Putamen (tissue), 1 donor: ENCODE measurements at regions not wholly inside any gene's neighbourhood (a gene's known extent, or its start where the extent isn't known, plus 50 kb on each side); places are given as distances from the start of the nearest gene placed in this dataset.
"Not testable (repeated sequence)": the region's sequence is repeated elsewhere in the genome, so short reads cannot be mapped to it uniquely, and the experiment has no call there.

Source experiments
- DNase-seq: peaks from one replicate; pipeline ENCODE4 v3.0.0-alpha.2; 2016; ENCODE audit warnings: low spot score

GRCh38 chr6:1445650-1446330 lies 56.4 kb downstream of the FOXF2 start:
- no peak for DNase-seq

DNA sequence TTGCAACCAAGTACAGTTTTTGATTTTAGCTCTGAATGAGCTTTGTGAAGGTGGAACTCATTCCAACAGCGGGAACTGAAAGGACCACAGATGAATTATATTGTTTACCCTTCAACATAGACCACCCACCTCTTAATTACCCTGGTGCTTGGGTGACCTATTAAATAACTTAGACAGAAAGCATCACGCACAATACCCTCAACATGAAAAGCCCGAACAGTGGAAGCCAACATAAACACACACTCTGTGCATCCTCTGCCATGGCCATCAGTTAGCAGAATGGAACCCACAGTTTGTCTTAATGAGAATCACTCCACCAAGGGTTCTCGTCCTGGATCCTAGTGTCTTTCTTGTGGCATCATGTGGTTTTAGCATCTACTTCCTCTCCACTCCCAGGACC lies 60.5 kb downstream of the FOXF2 start:
- no peak for DNase-seq

- no peak for DNase-seq
These were observed 63.6 kb downstream of the FOXF2 start for GRCh38 chr6:1453024-1453423.

DNA sequence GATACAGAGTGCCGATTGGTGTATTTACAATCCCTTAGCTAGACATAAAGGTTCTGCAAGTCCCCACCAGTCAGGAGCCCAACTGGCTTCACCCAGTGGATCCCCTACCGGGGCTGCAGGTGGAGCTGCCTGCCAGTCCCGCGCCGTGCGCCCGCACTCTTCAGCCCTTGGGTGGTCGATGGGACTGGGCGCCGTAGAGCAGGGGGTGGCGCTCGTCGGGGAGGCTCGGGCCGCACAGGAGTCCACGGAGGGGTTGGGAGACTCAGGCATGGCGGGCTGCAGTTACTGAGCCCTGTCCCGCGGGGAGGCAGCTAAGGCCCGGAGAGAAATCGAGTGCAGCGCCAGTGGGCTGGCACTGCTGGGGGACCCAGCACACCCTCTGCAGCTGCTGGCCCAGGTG lies 67.4 kb downstream of the FOXF2 start:
- not testable (repeated sequence) for DNase-seq

GRCh38 chr6:1461207-1461606 lies 71.8 kb downstream of the FOXF2 start:
- no peak for DNase-seq

DNA sequence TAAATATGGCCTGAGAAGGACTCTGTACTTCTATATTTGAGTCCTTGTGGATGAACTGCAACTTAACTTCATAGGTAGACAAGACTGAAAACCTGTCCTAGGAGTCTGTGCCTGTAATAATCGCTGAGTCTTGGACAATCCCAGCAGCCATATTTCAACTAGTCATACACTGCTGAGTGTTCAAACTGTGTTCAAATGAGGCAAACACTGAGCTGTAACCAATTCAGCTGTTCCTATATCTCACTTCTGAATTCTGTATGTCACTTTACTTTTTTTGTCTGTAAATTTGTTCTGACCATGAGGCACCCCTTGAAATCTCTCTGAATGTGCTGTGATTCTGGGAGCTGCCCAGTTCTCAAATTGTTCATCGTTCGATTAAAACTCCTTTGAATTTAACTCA lies 72.4 kb downstream of the FOXF2 start:
- DNase-seq = no peak

DNA sequence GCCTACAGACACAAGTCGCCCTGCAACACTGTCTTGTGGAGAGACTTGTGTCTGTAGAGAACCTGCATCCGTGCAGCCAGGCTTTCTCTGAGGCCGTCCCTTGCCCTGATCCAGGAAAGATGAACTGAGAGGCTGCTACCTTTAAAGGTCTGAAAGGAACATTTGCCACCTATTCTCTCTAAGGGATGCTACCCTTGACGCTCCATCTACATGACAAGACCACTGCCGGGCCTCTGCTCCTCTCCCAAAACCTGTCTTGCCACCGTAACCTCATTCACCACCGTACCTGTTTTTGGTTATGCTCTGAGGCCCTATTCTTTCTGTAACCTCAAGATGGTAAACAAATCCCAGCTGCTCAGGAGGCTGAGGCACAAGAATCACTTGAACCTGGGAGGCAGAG lies 73.9 kb downstream of the FOXF2 start:
- no peak for DNase-seq

GRCh38 chr6:1463751-1464426 lies 74.5 kb downstream of the FOXF2 start:
- DNase-seq = no peak

- no peak for DNase-seq
These were observed 75.5 kb downstream of the FOXF2 start for GRCh38 chr6:1464781-1465370.

DNA sequence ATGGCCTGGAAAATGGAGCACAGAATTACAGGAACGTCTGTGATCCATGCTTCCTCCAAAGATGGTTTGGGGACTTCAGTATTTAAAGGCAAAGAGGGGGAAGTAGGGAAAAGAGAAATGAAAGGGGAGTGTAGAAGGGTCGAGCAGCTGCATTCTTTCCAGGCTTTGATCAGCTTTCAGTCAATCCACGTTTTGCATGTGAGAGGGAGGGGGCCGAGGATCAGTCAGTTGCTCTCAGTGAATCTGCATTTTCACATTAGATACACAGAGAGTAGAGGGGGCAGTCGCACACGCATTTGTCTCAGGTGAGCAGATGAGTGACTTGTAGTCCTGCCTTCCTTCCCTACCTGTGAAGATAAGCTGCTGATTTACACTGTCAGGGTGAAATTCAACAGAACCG lies 78.8 kb downstream of the FOXF2 start:
- no peak for DNase-seq

DNA sequence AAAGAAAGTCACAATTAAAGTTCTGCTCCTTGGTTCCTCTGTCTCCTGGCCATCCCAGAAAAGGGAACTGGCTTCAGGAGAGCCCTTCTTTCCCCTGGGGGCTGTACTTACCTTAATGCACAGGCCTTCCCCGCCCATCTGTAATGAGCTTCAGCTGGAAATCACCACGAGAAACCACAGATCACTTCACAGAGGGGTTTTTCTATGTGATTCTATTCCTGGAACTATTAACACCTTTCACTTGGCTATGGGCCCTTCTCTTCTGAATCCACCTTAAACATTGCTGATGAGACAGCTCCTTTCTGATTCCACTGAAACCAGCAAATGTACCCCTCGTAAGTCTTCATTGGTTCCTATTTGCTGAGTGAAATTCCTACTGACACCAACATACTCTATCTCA lies 80.7 kb downstream of the FOXF2 start:
- DNase-seq = no peak

DNA sequence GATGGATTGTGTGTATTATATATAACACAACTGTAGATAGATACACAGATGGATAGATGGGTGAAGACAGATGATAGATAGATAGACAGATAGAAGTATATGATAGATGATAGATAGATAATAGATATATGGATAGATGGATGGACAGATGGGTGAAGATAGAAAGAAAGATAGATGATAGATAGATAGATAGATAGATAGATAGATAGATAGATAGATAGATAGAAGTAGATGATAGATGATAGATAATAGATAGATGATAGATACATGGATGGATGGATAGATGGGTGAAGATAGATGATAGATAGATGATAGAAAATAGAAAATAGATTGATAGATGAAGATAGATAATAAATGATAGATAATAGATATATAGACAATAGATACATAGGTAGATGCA lies 83.3 kb downstream of the FOXF2 start:
- no peak for DNase-seq

GRCh38 chr6:1473166-1473565 lies 83.8 kb downstream of the FOXF2 start:
- no peak for DNase-seq

- DNase-seq = no peak
These were observed 84.2 kb downstream of the FOXF2 start for GRCh38 chr6:1473598-1473997.

DNA sequence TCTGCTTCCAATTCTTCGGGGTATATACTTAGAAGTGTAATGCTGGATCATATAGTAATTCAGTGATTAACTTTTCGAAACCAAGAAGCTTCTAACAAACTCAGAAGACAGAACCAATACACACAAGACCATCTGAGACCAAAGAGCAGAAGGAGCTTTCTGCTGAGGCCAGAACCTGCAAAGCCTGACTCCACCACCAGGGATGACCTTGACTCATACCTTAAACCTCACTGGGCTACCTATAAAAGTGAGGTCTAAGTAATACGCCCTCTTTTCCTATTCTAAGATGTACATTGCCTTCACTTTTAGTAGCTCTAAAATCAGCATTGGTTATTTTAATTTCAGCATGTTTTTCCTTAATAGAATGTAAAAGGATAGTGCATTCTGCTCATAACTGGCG lies 84.8 kb downstream of the FOXF2 start:
- DNase-seq = no peak

GRCh38 chr6:1475174-1475573 lies 85.8 kb downstream of the FOXF2 start:
- DNase-seq = no peak

- no peak for DNase-seq
These were observed 88.2 kb downstream of the FOXF2 start for GRCh38 chr6:1477432-1478090.

DNA sequence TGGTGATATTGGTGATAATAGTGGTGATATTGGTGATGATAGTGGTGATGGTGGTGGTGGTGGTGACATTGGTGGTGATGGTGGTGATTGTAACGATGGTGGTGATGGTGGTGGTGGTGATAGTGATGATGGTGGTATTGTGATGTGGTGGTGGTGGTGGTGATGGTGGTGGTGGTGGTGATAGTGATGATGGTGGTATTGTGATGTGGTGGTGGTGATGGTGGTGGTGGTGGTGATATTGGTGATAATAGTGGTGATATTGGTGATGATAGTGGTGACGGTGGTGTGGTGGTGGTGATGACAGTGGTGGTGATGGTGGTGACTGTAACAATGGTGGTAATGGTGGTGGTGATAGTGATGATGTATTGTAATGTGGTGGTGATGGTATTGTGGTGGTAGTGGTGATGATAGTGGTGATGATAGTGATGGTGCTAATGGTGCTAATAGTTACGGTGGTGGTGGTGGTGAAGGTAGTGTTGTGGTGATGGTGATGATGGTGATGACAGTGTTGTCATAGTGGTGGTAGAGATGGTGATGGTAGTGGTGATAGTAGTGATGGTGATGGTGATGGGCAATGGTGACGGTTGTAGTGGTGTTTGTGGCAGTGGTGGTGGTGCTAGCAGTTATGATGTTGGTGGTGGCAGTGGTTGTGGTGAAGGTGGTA lies 88.9 kb downstream of the FOXF2 start:
- not testable (repeated sequence) for DNase-seq

DNA sequence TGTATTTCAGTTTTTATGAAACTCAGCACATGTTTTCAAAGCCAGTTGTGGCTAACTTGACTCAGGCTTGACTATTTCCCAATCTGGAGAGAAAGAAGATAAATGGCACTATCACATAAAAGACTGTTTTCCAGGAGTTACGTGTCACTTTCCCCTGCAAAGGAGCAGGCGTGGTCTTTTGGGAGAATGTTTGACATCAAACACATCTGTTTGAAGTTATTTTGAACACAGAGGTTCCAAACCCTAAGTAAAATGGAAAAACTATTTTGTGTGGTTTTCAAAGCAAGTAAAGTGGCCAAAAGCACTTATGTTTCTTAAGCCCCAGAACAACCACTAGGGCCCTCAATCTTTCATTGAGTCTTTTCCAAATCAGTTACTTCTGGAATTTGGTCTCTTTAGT lies 89.7 kb downstream of the FOXF2 start:
- no peak for DNase-seq

GRCh38 chr6:1479601-1480221 lies 90.3 kb downstream of the FOXF2 start:
- DNase-seq = no peak

- no peak for DNase-seq
These were observed 91.9 kb downstream of the FOXF2 start for GRCh38 chr6:1481286-1481685.
